GM21515 (cell line): ENCODE measurements at regions not wholly inside any gene's neighbourhood (a gene's known extent, or its start where the extent isn't known, plus 50 kb on each side); places are given as distances from the start of the nearest gene placed in this dataset.

Experiments
- ATAC-seq: cut with Tn5 transposase; IDR thresholded peaks from one replicate; pipeline ENCODE4 v1.9.1; 2021; ENCODE audit not compliant: unreplicated experiment

GRCh38 chr1:82555501-82555900, 754.8 kb downstream of the ADGRL2 start:
- no peak for ATAC-seq

DNA sequence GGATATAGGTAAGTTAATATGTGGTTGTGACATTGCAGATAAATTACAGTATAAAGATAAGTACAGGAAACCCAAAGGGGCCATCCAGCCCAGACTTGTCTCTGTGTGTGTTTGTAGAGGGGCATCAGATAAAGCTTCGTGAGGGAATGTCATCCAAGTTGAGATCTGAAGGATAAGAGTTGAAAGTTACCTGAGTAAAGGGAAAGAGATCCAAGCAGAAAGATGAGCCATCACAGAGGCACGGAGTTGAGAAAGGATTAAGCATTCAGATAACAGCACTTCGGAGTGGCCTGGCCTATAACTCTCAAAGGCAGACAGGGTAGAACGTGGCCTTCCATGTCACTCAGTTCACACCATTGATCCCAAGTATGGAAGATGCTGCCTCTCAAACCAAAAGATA, 749.1 kb downstream of the ADGRL2 start:
- ATAC-seq, result no peak

DNA sequence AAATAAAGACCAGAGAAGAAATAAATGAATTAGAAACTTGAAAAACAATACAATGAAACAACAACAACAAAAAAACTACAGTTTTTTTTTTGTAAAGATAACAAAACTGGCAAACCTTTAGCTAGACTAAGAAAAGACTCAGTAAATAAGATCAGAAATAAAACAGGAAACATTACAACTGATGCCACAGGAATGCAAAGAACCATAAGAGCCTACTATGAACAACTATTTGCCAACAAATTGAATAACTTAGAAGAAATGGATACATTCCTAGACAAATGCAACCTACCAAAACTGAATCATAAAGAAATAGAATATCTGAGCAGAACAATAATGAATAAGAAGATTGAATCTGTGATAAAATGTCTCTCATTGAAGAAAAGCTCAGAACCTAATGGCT, 742.0 kb downstream of the ADGRL2 start:
- no peak for ATAC-seq

GRCh38 chr1:82542141-82542540, 741.4 kb downstream of the ADGRL2 start:
- ATAC-seq, result no peak

GRCh38 chr1:82540006-82540405, 739.3 kb downstream of the ADGRL2 start:
- ATAC-seq, result no peak

DNA sequence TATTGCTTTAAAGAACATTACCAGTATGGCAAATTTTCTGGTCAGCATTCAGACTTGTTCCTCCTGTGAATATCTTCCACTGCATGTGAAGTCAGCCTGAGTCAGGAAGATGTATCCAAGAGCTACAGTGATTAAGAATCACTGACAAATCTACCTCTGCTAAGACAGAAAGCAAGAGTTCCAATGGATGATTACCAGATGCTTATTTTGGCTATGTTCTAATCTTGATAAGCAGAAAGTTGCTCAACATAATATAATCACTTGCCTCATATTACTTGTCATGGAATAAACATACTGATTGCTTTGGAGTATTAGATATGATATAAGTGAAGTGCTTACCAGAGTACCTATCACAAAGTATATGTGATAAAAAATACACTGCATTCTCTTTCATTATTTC, 738.1 kb downstream of the ADGRL2 start:
- ATAC-seq, result no peak

GRCh38 chr1:82534996-82535395, 734.3 kb downstream of the ADGRL2 start:
- no peak for ATAC-seq

GRCh38 chr1:82525378-82525777, 724.6 kb downstream of the ADGRL2 start:
- ATAC-seq, result no peak

GRCh38 chr1:82520611-82521010, 719.9 kb downstream of the ADGRL2 start:
- no peak for ATAC-seq

DNA sequence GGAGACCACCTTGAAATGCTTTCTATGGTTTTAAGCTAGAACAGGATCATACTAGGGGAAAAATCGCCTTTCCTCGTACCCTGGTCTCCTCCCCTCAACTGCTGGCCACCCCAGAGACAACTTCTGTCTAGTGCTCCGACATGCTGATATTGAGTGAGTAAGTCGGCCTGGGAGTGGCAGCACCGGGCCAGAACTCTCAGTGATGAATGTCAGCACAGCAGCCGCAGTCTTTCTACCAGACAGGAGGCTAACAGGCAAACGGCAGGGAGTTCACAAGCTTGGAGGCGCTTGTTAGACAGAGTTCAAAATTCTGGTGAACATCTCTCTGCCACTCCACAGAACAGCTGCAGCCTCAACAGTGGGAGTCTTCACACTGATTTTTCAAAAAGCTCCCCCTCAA, 716.9 kb downstream of the ADGRL2 start:
- no peak for ATAC-seq

- no peak for ATAC-seq
These were observed 714.9 kb downstream of the ADGRL2 start for GRCh38 chr1:82515650-82516049.

DNA sequence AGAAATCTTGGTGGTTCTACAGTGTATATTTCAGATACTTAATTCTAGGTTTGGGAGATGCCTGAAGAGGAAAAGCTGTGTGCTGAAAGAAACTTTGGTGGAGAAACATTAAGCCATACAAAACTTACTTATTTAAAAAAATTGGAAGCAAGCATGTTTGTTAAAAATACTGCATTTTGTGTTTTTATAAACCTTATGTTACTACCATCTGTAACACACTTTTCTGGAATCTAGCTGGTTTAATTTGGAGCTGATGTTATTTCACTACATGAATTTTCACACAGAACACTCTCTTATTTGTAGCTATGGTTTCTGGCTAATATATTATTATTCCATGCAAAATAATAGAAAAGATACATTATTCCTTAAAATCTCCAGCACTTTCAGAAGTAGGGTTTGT, 710.7 kb downstream of the ADGRL2 start:
- ATAC-seq, result no peak

DNA sequence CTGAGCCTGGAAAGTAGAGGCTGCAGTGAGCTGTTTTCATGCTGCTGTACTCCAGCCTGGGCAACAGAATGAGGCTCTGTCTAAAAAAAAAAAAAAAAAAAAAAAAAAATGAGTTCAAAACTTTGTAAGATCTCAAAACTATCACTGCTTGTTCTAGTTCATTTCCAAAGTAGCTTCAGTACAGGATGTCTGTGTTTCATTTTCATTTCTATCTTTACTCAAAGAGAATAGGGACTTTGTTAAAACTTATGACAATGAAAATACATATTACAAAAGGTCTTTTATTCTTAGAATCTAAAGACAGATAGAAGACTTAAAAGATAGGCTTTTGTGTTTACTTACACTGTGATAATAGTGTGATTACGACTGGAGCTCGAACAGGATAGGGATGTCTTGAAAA, 709.7 kb downstream of the ADGRL2 start:
- ATAC-seq, result no peak

DNA sequence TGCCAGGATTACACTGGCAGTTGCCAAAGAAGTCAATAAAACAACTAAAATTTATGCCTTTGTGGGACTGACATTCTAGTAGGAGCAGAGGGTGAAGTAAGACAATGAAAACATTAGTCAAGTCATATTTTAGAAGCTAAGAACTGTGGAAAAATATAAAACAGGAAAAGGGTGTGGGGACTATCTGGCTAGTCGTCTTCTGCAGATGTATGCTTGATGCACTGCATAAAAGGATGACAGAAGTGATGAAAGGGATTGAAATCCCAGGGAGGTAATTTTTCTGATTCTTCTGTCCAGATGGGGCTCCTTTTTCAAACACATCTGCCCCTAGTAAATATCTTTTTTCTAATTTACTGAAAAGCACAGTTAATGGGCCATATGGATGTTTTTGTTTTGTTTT, 706.3 kb downstream of the ADGRL2 start:
- no peak for ATAC-seq

- ATAC-seq, result no peak
These were observed 703.1 kb downstream of the ADGRL2 start for GRCh38 chr1:82503822-82504221.

- no peak for ATAC-seq
These were observed 698.3 kb downstream of the ADGRL2 start for GRCh38 chr1:82499022-82499421.

DNA sequence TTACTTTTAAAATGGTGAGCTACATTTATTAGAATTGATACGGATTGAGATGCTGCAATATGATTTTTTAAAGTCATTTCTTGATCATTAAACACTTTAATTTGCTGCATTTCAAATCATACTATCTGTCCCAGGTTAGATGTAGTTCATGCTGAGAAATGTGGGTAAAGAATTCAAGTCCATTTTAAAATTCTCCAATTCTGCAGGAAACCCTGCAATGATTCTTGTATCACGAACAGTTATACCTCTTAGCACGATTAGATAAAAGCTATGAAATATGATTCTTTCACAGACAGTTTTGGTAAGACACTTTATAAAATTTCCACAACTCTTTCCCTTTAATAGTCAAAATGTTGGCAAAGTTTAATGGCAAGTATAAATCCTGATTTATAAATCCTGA, 693.4 kb downstream of the ADGRL2 start:
- ATAC-seq, result no peak

- ATAC-seq, result no peak
These were observed 691.4 kb downstream of the ADGRL2 start for GRCh38 chr1:82492159-82492558.

DNA sequence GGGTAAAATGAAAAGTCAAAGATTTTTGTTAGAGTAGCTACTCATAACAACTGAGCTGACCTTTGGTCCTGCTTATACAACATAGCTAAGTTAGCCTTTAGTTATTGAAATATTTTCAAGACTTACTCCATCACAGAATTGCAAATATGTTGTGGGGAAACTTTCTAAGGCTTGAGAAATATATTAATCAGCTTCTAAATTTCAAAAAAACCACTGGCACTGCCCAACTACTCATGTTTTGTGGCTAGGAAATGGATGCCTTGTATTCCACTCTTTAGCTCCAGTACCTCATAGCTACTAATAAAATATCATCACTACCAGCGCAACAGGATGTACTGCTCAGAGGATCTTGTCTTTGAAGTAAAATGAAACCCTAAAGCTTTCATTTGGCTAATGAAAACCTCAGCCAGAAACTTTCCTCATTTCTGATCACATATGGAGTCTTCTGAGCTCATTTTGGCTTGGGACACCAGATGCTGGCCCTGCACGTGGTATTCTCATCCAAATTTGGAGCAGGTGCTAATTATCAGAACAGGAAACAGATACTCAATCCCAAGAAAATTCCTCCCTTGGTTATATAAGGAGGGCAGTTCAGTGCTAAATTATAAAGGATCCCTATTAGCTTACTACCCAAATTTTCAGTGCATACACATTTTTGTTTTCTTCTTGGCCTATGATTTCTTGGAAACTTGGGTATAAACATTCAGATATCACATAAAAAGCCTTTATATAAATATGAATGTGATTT, 690.7 kb downstream of the ADGRL2 start:
- no peak for ATAC-seq

GRCh38 chr1:82487778-82488177, 687.0 kb downstream of the ADGRL2 start:
- ATAC-seq, result no peak

GRCh38 chr1:82486969-82487368, 686.2 kb downstream of the ADGRL2 start:
- no peak for ATAC-seq

DNA sequence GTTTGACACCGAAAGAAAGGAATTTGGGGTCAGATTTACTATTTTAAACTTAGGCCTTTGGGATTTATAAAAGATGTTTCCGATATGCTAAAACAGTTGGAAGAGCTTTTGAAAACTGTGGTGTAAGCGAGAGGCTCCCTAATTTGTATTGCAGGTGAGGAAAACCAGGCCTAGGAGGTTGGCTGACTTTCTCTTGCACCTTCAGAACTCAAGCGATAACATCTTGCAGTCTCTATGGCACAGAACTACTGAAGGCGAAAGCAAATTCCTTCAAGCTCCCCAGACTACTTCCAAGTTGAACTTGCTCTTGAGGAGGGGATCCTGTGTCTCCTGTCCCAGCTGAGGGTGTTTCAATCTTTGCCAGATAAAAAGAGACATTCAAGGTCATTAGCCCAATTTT, 685.7 kb downstream of the ADGRL2 start:
- no peak for ATAC-seq

GRCh38 chr1:82485591-82486369, 685.0 kb downstream of the ADGRL2 start:
- no peak for ATAC-seq
